ENCODE measurements at regions not wholly inside any gene's neighbourhood (a gene's known extent, or its start where the extent isn't known, plus 50 kb on each side); places are given as distances from the start of the nearest gene placed in this dataset.

GRCh38 chr2:120999377-121000097, 263.9 kb downstream of the GLI2 start:
- Histone ChIP-seq H3K27me3 (ENCODE audit: control insufficient read depth in 2 of 2, insufficient read depth in 2 of 2, low read length in 2 of 2) (peaks cover 0 to 3% of the 10 kb centered on the region in 2 experiments), H3K4me2 (ENCODE audit: insufficient read depth, low read length) (no peak overlapping the region), H3K36me3 (ENCODE audit: control insufficient read depth in 2 of 2, extremely low read depth in 1 of 2, insufficient read depth in 2 of 2, low read length in 2 of 2) (no peaks in the 10 kb centered on the region), H3K4me1 (ENCODE audit: control insufficient read depth, extremely low read depth, insufficient read depth, low read length) (no peaks in the 10 kb centered on the region), H3K4me3 (replicated peaks in 1 of 3; ENCODE audit: insufficient read depth in 1 of 3, low read depth in 1 of 3, low read length in 3 of 3) (no peak overlapping the region), H3K79me2 (ENCODE audit: control insufficient read depth, insufficient read depth, low read length) (no peaks in the 10 kb centered on the region), H3K27ac (ENCODE audit: insufficient read depth, low read depth, low read length) (no peak overlapping the region), H3K9me1 (replicated peaks; ENCODE audit: control insufficient read depth, extremely low read depth, insufficient read depth, low read length) (no peaks in the 10 kb centered on the region), H2AFZ (ENCODE audit: low read depth, low read length) (no peak overlapping the region), H4K20me1 (replicated peaks; ENCODE audit: control insufficient read depth, extremely low read depth, insufficient read depth, low read length) (no peaks in the 10 kb centered on the region), H3K9me3 (replicated peaks; ENCODE audit: control insufficient read depth, insufficient read depth, low read length) (no peaks in the 10 kb centered on the region), H3K9ac (replicated peaks; ENCODE audit: extremely low read depth, insufficient read depth, low read length) (no peak overlapping the region)
- ChIA-PET POLR2A (no interaction called here), CTCF (interaction anchor here (1.6 kb wide), 1 partner anchor 12 kb away, joined by 4 read pairs; no protein-coding TSS in a partner anchor)
- no TSS peak for BruUV-seq (replicated peaks)
- no peak for DNase-seq (ENCODE audit: low read depth, low spot score)
- no peak for FAIRE-seq
- intact Hi-C loops (cut with micrococcal nuclease): no loop called here
- dilution Hi-C loops (cut with MboI; ENCODE audit: extremely low pct_ligation_motif_present, low sequenced_read_pairs): no loop called here
- TF ChIP-seq POLR2AphosphoS5 (IDR thresholded peaks at IDR 0.05; ENCODE audit: insufficient read depth, low read depth, low read length) (no peak), JUN (IDR thresholded peaks at IDR 0.05; ENCODE audit: borderline replicate concordance, insufficient read depth, insufficient read length, low read depth) (no peak)

GRCh38 chr2:121000804-121001203, 265.1 kb downstream of the GLI2 start:
- intact Hi-C loops (cut with micrococcal nuclease) (no loop called here), dilution Hi-C loops (cut with MboI; ENCODE audit: extremely low pct_ligation_motif_present, low sequenced_read_pairs) (no loop called here)
- ChIA-PET POLR2A (no interaction called here), CTCF (no interaction called here)
- H3K27ac ChIP-seq (ENCODE audit: insufficient read depth, low read depth, low read length): no peak overlapping the region
- H3K4me2 ChIP-seq (ENCODE audit: insufficient read depth, low read length): no peak overlapping the region
- H3K4me3 ChIP-seq (replicated peaks in 1 of 3; ENCODE audit: insufficient read depth in 1 of 3, low read depth in 1 of 3, low read length in 3 of 3): no peak overlapping the region
- H3K27me3 ChIP-seq (ENCODE audit: control insufficient read depth in 2 of 2, insufficient read depth in 2 of 2, low read length in 2 of 2): peaks cover 0 to 5% of the 10 kb centered on the region in 2 experiments
- BruUV-seq (replicated peaks): no TSS peak
- H2AFZ ChIP-seq (ENCODE audit: low read depth, low read length): no peak overlapping the region
- FAIRE-seq (no peak), DNase-seq (ENCODE audit: low read depth, low spot score) (no peak)
- H4K20me1 ChIP-seq (replicated peaks; ENCODE audit: control insufficient read depth, extremely low read depth, insufficient read depth, low read length): no peaks in the 10 kb centered on the region
- no peaks in the 10 kb centered on the region for H3K9me3 ChIP-seq (replicated peaks; ENCODE audit: control insufficient read depth, insufficient read depth, low read length)
- no peaks in the 10 kb centered on the region for H3K4me1 ChIP-seq (ENCODE audit: control insufficient read depth, extremely low read depth, insufficient read depth, low read length)
- no peak overlapping the region for H3K9ac ChIP-seq (replicated peaks; ENCODE audit: extremely low read depth, insufficient read depth, low read length)
- no peaks in the 10 kb centered on the region for H3K9me1 ChIP-seq (replicated peaks; ENCODE audit: control insufficient read depth, extremely low read depth, insufficient read depth, low read length)
- no peaks in the 10 kb centered on the region for H3K36me3 ChIP-seq (ENCODE audit: control insufficient read depth in 2 of 2, extremely low read depth in 1 of 2, insufficient read depth in 2 of 2, low read length in 2 of 2)
- H3K79me2 ChIP-seq (ENCODE audit: control insufficient read depth, insufficient read depth, low read length): no peaks in the 10 kb centered on the region
- TF ChIP-seq POLR2AphosphoS5 (IDR thresholded peaks at IDR 0.05; ENCODE audit: insufficient read depth, low read depth, low read length) (no peak), MAX (IDR thresholded peaks at IDR 0.05; ENCODE audit: insufficient read depth, insufficient read length) (no peak), FOS (IDR thresholded peaks at IDR 0.05; ENCODE audit: borderline replicate concordance, insufficient read depth, low read length) (no peak), MYC (IDR thresholded peaks at IDR 0.05; ENCODE audit: low read depth, low read length) (no peak), POLR2A (IDR thresholded peaks at IDR 0.05; ENCODE audit: low read depth, low read length) (no peak), CTCF (IDR thresholded peaks at IDR 0.05; ENCODE audit: extremely low read depth in 1 of 2, insufficient read depth in 1 of 2, low read depth in 1 of 2, low read length in 2 of 2) (no peak), JUN (IDR thresholded peaks at IDR 0.05; ENCODE audit: borderline replicate concordance, insufficient read depth, insufficient read length, low read depth) (no peak)
